ENCODE measurements at regions not wholly inside any gene's neighbourhood (a gene's known extent, or its start where the extent isn't known, plus 50 kb on each side); places are given as distances from the start of the nearest gene placed in this dataset.
"Not testable (repeated sequence)": the region's sequence is repeated elsewhere in the genome, so short reads cannot be mapped to it uniquely, and the experiment has no call there.

DNA sequence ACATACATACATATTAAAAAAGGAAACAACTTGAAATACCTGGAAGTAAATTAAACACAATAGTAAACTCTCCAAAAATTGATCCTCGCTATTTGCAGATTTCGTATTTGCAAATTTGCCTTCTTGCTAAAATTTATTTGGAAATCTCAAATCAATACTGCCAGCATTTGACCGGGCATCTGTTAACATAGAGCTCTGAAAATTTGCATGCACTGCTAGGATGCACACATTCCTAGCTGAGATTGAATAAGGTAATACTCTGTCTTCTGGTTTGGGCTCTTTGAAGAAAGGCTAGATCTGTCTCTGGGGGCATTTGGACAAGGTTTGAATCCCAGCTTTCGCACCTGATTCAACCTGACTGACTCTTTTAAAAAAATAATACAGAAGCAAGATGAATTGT is 729.1 kb upstream of the MGAT4C start:
- TF ChIP-seq, protein P1, sequence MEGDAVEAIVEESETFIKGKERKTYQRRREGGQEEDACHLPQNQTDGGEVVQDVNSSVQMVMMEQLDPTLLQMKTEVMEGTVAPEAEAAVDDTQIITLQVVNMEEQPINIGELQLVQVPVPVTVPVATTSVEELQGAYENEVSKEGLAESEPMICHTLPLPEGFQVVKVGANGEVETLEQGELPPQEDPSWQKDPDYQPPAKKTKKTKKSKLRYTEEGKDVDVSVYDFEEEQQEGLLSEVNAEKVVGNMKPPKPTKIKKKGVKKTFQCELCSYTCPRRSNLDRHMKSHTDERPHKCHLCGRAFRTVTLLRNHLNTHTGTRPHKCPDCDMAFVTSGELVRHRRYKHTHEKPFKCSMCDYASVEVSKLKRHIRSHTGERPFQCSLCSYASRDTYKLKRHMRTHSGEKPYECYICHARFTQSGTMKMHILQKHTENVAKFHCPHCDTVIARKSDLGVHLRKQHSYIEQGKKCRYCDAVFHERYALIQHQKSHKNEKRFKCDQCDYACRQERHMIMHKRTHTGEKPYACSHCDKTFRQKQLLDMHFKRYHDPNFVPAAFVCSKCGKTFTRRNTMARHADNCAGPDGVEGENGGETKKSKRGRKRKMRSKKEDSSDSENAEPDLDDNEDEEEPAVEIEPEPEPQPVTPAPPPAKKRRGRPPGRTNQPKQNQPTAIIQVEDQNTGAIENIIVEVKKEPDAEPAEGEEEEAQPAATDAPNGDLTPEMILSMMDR (conservative IDR thresholded peaks at IDR 0.05; ENCODE audit: low read length), result no peak
- no peak for DNase-seq (ENCODE audit: low read depth)
- H3K4me3 ChIP-seq (ENCODE audit: low read length), result no peak overlapping the region

DNA sequence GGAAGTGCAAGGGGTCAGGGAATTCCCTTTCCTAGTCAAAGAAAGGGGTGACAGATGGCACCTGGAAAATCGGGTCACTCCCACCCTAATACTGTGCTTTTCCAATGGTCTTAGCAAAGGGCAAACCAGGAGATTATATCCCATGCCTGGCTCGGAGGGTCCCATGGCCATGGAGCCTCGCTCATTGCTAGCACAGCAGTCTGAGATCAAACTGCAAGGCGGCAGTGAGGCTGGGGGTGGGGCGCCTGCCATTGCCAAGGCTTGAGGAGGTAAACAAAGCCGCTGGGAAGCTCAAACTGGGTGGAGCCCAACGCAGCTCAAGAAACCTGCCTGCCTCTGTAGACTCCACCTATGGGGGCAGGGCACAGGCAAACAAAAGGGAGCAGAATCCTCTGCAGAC is 714.4 kb upstream of the MGAT4C start:
- not testable (repeated sequence) for DNase-seq (ENCODE audit: low read depth); H3K4me3 ChIP-seq (ENCODE audit: low read length)

DNA sequence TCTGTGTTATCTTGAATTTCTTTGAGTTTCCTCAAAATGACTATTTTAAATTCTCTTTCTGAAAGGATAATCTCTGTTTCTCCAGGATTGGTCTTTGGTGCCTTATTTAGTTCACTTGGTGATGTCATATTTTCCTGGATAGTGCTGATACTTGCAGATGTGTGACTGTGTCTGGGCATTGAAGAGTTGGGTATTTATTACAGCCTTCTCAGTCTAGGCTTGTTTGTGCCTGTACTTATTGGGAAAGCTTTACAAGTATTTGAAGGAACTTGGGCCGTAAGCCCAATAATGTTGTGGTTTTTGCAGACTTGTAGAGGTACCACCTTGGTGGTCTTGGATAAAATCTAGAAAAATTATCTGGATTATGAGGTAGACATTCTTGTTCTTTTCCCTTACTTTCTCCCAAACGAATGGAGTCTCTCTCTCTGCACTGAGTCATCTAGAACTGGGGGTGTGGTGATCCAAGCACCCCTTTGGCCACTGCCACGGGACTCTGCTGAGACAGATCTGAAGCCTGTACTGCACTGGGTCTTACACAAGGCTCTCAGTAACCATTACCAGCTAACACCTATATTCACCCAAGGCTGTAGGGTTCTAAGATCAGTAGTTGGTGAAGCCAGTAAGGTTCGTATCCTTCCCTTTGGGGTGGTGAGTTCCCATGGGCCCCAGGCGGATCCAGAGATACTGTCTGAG is 703.7 kb upstream of the MGAT4C start:
- TF ChIP-seq, protein P1 (conservative IDR thresholded peaks at IDR 0.05; ENCODE audit: low read length), result no peak
- no peak for DNase-seq (ENCODE audit: low read depth)
- H3K4me3 ChIP-seq (ENCODE audit: low read length), result no peak overlapping the region

DNA sequence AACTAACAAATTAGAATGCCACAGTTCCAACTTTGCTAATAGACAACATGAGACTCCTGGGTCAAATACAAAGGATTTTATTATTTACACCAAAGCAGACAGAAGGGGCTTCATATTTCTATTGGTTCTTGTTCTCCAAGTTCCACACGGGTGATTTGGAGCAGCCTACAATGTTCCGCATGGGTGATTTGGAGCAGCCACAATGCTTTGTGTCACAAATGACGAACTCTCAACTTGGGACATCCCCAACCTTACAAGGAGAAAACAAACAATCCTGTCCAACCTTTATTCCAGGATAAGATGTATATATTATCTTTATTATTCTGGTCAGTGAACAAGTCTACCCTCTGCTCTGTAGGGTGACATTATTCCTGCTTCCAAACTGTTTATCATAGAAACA is 694.3 kb upstream of the MGAT4C start:
- H3K4me3 ChIP-seq (ENCODE audit: low read length), result no peak overlapping the region
- DNase-seq (ENCODE audit: low read depth), result no peak
- TF ChIP-seq, protein P1 (conservative IDR thresholded peaks at IDR 0.05; ENCODE audit: low read length), result no peak

DNA sequence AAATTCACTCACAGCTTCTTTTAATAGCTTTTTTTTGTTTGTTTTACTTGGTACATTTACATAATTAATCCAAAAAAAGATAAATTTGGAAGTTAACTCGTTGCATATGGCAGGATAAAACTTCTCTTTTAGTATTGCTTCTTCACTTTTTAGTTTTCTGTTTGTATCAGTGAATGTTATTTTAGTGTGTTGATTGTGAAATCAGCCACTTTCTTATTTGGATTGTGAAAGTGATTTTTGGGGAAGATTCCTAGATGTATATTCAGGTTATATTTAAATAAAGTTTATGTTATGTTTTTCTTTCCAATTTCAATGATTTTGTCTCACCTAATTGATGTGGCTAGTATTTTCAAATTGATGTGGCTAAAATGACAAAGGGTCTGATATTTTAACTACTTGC is 693.9 kb upstream of the MGAT4C start:
- no peak for DNase-seq (ENCODE audit: low read depth)
- H3K4me3 ChIP-seq (ENCODE audit: low read length), result no peak overlapping the region
- TF ChIP-seq, protein P1 (conservative IDR thresholded peaks at IDR 0.05; ENCODE audit: low read length), result no peak

DNA sequence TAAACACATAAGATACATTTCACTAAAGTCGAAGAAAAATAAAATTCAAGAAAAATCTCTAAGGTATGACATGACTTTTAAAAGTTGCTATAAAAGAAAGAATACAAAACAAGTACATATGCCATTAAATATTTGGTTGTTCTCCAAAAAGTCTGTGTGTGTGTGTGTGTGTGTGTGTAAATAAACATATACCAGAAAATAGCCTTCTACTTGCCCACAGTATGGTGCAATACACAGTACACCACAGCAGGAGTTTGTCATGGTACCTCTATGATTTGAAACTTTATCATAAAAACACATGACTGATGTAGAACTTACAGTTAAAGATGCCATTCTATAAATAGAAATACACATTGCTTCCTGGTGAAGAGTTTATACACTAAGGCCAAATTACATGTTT is 692.7 kb upstream of the MGAT4C start:
- no peak overlapping the region for H3K4me3 ChIP-seq (ENCODE audit: low read length)
- TF ChIP-seq, protein P1 (conservative IDR thresholded peaks at IDR 0.05; ENCODE audit: low read length), result no peak
- no peak for DNase-seq (ENCODE audit: low read depth)

DNA sequence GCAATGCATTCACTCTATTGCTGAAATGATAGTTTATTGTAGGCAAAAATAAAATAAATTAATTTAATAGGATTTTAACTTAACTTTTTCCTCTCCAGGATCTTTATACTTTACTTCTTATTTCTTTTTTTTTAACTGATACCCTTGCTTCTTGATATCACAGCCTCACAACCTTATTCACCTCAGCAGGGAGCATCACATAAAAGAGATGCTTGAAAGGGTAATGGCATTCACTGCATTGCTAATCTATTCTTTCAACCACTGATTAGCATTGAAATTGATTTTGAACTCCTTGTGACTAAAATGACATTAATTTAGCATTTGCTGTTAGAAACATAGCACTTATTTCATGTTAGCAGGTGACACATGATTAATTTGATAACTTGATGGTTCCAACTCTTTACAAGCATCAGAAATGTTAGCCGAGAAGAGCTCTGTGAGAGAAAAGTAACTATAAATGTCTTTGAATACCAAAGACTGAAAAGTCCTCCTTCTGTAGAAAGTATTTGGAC is 689.5 kb upstream of the MGAT4C start:
- no peak for DNase-seq (ENCODE audit: low read depth)
- H3K4me3 ChIP-seq (ENCODE audit: low read length), result no peak overlapping the region
- TF ChIP-seq, protein P1 (conservative IDR thresholded peaks at IDR 0.05; ENCODE audit: low read length), result no peak

DNA sequence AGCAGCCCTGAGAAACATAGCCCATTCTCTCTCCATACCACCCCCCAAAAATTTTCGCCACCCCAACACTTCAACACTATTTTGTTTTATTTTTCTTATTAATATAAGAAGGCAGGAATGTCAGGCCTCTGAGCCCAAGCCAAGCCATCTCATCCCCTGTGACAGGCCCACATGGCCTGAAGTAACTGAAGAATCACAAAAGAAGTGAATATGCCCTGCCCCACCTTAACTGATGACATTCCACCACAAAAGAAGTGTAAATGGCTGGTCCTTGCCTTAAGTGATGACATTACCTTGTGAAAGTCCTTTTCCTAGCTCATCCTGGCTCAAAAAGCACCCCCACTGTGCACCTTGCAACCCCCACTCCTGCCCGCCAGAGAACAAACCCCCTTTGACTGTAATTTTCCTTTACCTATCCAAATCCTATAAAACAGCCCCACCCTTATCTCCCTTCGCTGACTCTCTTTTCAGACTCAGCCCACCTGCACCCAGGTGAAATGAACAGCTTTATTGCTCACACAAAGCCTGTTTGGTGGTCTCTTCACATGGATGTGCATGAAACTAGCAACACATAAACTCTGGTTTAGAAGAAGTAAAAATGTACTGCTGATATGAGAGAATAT is 688.1 kb upstream of the MGAT4C start:
- H3K4me3 ChIP-seq (ENCODE audit: low read length); DNase-seq (ENCODE audit: low read depth): not testable (repeated sequence)

Measured in AG10803 (cell line).